NOMO-1 (cell line): ENCODE measurements at regions not wholly inside any gene's neighbourhood (a gene's known extent, or its start where the extent isn't known, plus 50 kb on each side); places are given as distances from the start of the nearest gene placed in this dataset.
"Not testable (repeated sequence)": the region's sequence is repeated elsewhere in the genome, so short reads cannot be mapped to it uniquely, and the experiment has no call there.

ENCODE experiments used
- DNase-seq, 2 experiments: peaks; one replicate each; lab custom pipeline; 2025; ENCODE audit not compliant: unreplicated experiment in 2 of 2; lab: John Stamatoyannopoulos, UW

DNA sequence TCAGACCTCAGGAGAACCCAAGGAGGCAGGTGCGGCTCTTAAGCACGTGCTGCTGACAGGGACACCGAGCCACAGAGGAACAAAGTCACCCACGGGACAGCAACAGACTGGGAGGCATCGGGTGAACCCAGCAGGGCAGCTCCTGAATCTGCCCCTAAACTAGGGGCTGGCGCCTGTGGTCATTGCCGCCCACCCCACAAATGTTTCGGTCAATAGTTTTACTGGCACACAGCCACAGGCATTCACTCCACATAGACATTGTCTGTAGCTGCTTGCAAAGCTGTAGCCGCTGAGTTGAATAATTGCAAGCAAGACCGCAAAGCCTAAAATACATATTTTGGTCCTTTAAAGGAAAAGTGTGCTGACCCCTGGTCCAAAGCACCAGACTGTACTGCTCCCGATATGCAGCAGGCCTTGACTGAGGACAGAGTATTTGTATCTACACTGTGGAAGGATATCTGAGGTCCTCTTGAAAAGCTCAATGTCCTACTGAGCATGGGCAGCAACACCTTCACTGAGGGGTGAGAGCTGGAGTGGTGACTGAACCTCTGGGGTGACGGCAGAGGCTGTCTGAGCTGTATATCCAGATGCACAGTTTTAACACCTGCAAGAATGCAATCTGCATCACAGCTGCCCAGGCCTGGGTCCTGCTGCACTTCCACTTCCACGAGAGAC is 310.3 kb downstream of the THBS2 start:
- no peak for DNase-seq

DNA sequence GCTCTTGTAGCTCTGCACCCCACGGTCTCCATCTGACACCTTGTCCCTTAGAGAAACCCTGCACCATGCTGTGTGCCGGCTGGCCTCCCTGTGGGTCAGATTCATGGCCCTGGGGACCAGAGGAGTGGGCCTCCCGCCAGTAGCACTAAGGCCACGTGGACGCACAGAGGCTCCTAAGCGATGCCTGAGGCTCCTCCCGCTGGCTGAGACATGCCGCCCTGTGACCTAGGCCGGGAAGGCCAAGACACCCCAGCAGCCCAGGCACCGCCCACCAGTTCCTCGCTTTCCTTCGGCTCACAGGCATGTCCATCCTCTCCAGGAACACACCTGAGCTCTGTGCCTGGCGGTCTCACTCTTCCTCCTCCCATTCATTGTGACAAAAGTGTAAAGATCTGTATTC is 311.0 kb downstream of the THBS2 start:
- DNase-seq, result no peak

DNA sequence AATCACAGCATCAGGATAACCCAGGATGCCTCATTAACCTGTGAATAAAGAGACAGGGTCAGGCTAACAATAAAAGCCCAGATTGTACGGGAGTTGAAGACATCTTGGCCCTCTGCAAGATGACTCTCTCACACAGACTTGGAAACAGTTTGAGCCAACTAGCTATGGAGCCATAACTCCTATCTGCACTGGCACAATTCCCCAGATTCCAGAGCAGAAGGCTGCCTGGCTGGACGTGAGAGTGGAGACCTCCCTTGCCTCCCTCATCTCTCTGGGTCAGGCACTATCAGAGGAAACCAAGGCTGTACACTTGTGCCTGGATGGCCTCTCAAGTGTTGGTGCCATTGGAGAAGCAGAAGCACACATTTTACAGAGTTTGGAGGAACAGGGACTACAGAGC is 312.6 kb downstream of the THBS2 start:
- DNase-seq, result no peak

DNA sequence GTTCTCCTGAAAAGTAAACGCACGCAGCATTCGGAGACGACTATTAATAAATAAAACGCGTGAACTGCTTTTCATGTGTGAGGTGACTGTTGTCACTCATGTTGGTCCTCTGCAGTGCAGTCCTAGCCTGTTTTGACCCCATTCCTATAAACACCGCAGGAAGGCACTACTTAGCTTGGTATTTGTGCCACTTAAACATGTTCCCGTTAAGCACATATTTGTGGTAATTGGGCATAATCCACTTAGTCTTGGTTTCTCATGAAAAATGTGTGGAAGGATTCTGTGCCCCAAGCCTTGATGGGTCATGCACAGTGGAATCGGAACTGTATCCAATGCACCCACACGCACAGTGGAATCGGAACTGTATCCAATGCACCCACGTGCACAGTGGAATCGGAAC is 313.9 kb downstream of the THBS2 start:
- DNase-seq, result no peak

DNA sequence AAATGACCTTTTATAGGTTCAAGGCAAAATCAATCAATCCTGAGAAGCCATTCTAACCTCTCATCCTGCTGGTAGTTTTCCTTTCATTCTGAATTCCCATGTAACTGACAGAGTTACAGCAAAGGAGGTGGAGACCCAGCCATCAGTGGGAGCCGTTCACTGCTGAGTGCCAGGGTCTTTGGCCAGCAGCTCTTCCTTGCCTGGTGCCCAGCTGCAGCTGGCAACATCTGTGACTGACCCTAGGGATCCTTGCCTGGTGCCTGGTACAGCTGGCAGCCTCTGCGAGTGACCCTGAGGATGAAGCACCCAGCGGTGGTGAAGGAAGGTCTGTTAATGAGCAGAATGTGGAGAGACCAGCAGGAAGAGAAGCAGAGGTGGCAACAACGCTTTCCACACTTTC is 314.6 kb downstream of the THBS2 start:
- DNase-seq, result no peak

DNA sequence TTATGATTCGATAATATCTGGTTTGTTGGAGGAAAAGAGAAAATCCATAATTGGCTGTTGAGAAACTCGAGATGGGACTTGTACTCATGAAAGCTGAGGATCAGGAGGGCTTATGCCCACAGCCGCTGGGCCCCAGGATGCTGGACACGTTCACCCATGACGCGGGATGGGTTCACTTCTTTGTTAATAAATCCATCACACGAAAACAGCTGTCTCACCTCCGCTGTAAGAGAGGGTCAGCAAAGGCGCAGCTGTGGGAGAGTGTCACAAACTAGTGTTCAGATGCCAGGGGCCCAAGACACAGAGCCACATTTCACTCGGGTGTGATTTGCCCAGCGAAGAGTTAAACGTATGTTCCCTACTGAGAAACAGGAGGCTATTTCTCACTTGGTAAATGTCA is 315.1 kb downstream of the THBS2 start:
- DNase-seq, result no peak

DNA sequence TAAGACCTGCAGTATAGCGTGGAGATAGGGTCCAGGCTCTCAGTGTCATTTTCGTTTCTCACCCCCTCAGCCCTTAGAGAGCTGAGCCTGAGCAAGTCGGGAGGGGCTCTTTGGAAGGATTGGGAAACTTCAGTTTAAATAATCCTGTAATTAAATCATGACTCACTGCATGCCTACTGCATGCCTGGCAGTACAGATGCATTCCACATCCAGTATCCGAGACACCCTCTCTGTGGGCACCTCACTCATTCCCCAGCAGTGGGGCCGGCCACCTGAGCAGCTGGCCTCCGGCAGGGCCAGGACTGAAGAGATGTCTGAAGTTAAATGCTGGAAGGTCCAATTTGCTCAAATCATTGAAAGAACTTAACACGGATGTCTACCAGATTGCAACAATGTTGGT is 316.6 kb downstream of the THBS2 start:
- DNase-seq, result no peak

DNA sequence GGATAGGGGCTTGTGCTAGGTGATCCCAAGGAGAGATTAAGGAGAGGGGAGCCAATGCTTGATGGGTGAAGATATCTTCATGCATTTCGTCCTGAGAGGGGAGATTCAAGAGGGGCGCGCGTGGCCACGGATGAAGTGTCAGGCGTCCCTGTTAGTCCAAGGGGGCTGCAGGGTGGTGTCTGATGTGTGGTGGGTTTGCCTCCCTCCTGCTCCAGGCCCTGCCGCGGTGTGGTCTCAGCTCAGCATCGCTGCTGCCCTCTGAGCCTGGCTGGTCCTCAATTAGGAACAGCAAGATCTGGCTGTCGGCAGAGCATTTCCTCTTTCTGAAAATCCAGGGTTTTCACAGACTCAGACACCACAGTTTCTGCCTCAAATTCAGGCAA is 318.0 kb downstream of the THBS2 start:
- DNase-seq, result no peak

DNA sequence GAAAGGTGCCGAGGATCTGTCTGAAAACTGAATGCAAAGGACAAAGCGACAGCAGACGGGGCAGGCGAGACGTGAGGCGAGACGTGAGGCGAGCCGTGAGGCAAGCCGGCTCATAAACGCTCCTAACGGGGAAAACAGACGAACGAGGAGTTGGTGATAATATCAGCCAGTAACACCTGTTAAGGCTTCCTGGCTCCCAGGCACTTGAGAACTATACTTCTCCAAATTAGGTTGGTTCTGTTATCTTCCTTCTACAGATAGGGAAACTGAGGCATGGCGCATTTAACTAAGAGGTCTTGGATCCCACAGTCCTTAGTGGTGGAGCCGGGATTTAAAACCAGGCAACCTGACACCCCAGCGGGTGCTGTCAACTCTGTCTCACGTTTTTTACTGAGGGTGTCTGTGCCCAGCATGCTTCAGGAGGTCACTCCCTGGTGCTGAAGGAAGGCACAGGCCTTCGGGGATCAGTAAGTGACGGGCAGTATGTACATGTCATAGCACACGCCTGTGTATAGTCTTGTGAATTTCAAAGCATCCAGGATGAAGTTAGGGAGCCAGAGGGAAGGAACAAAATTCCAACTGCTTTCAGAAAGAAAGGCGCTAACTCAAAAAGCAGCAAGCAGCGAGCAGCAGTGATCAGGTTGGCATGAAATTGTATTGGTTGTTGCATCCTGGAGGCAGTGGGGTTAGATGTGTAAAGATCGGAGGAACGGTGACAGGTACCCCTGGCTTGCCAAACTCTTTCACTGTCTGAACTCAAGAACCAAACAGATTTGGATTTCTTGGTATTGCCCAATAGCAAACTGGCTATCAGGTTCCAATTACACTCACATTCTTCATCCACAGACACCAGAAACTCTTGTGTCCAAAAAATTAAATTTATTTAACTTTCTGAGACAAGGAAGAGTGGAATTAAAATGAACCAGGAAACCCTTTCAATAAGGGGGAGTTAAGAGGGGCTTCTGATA is 318.7 kb downstream of the THBS2 start:
- no peak for DNase-seq

DNA sequence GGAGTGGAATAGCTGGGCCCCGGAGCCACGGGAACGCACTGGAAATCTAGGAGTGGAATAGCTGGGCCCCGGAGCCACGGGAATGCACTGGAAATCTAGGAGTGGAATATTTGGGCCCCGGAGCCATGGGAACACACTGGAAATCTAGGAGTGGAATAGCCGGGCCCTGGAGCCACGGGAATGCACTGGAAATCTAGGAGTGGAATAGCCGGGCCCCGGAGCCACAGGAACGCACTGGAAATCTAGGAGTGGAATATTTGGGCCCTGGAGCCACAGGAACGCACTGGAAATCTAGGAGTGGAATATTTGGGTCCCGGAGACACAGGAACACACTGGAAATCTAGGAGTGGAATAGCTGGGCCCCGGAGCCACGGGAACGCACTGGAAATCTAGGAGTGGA is 321.5 kb downstream of the THBS2 start:
- not testable (repeated sequence) for DNase-seq

DNA sequence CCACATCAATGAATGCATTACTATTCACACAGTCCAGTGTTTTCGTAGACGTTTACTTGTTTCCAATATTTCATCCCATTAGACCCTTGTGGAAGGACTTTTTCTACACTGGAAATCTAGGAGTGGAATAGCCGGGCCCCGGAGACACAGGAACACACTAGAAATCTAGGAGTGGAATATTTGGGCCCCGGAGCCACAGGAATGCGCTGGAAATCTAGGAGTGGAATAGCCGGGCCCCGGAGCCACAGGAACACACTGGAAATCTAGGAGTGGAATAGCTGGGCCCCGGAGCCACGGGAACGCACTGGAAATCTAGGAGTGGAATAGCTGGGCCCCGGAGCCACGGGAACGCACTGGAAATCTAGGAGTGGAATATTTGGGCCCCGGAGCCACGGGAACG is 322.6 kb downstream of the THBS2 start:
- DNase-seq, result not testable (repeated sequence)

DNA sequence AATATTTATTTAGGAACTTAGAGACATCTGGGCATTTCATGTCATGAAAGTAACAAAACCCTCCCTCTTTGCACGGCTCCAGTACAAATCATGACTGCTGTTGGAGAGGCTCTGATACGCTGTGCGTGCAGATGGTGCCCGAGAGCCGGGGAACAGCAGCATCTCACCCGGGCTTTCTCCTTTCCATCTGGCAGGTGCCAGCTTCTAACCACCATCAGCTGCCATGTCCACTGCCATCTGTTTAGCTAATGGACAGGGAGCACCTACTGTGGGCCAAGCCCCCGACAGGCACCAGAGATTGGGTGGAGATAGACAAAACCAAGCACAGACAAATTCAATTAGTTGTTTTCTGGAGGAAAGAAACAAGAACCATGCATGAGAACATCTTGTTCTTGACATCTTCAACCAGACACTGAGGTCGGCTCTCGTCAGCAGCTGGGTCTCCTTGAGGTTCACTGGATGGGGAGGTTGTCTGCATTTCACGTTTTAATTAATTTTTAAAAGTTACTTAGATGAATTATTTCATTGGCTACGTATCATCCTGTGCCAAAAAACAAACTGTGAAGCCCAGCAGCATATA is 323.7 kb downstream of the THBS2 start:
- DNase-seq, result no peak

DNA sequence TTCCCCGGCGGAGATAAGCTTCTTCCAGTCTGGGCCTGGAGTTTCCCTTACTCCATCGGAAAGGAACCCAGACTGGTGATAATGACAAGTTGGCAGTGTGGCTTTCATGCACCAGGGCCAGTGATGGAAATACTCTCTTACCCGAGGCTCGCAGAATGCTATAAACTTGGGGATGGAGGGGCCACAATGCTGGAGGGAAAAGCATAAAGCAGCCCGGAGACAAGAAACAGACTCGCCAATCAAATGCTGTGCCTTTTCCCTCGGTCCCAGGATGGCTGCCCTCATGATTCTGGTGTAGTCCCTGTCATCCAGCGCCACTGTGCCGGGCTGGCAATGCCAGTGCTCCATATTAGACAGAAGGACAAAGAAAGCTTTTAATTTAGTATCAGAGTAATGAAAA is 325.6 kb downstream of the THBS2 start:
- no peak for DNase-seq

DNA sequence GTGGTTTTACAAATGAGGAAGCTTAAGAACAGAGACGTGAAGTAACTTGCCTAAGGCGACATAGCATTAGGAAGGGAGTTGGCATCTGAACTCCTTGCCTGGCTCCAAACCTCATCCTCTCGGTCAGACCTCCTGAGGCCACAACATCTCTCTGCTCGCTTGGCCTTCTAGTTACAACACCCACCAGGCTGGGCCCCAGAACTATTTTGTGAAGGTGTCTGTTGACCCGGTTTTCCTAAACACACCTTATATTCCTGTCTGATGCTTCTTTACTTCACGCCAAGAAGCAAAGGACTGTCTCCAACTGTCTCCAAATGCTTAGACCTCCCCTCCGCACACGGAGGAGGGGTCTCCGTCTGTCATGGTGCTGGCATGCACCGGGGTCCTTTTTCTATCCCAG is 326.6 kb downstream of the THBS2 start:
- no peak for DNase-seq

DNA sequence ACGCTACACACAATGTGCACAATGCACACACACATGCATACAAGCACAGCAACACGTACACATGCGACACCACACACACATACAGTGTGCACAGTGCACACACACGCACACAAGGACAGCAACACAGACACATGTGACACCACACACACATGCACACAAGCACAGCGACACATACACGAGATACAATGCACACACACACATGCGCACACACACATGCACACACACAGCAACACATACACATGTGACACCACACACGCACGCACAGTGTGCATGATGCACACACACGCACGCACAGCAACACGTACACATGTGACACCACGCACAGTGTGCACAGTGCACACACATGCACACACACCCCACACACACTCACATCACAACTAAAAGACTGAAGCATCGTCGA is 327.3 kb downstream of the THBS2 start:
- DNase-seq, result no peak

DNA sequence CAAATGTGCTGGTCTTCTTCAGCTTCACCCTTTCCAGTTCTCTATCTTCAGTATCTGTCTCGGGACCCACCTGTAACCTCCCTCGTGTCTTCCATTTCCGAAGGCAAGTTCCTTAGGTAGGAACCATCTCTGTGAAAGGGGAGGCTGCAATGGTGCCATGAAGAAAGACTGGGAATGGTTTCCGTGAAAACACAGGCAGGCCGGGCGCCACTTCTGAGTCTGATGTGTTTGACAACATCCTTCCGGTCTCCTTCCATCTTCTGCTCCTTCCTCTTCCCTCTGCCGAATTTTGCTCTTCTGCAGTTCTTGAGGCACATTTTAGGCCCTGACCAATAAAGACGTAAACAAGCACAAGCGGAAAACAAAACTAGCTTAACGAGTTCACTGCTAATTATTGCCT is 328.0 kb downstream of the THBS2 start:
- no peak for DNase-seq

DNA sequence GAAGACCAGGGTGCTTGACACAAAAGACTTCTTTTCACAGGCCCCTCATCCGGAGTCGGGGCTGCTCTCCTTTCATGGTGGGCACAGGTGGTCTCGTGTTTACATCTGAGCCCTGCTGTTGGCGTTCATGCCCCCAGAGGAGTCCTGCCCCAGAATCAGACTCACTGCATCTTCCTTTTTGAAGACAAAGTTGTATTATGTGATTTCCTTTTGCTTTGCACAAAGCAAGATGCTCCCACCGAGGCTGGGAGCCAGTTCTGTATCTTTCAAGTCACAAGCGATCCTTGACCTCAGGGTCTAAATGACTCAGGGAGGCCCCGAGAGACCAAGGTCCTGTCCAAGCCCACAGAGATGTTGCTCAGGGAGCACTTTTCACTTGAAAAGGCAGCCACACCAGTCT is 330.5 kb downstream of the THBS2 start:
- DNase-seq, result no peak

DNA sequence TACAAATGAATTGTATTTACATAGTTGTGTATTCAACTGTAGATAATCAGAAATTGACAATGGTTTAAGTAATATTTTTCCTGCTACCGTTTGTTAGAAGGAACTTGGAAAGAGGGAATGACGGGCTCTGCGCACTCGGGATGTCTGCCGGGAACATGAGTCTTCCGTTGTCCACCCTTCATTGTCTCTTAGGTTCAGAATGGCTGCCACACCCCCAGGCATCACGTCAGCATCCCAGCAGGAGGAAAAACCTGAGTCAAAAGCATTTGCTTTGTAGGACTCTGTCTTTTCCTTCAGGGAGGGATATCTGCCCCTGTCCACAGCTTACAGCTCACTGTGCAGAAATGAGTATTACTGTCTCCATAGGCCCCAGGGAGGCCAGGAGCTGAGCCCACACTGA is 331.2 kb downstream of the THBS2 start:
- no peak for DNase-seq

DNA sequence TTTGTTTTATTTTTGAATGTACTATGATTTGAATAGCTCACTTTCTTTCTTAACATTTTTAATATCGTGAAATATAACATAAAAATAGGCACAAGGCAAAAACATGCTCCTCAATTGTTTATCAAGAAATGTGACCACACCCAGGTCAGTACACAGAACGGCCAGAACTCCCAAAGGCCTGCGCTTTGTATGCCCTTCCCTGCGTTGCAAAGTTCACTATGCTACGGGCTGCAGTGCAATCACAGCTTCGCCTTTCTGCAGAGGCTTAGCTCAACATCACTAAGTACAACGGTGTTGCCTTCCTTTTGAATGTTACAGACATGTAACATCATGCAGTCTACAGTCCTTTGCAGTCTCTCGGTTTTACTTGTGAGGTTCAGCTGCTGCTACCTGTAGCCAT is 333.4 kb downstream of the THBS2 start:
- no peak for DNase-seq

DNA sequence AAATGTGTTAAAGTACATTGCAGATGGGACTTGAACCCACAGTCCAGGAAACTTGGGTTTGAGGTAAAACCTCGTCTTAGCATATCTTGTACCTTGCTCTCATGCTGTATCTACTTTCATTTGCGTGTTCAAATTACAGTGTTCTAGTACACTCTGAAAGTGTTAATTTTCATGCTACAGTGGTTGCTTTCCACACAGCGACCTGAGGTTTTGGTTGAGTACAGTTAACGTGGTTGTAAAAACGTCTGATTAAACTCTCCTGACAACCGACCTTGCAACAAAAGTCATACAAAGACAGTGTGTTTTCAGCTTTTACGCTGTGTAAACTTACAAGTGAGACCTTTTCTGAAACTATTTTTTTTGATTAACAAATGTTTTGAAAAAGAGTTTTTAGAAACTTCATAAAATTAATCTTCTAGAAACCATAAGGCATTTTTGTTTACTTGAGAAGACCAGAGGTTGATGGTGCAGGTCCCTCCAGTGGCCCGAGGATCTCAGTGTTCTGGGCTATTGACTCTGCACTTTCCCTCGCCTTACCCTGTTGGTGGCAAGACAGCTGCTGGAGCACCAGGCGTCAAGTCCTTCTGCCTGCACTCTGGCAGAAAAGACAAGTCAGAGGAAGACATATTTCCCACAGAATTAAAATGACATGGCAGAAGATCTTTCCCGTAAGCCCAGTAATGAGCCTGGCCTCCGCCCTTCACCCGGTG is 334.0 kb downstream of the THBS2 start:
- DNase-seq, result no peak

DNA sequence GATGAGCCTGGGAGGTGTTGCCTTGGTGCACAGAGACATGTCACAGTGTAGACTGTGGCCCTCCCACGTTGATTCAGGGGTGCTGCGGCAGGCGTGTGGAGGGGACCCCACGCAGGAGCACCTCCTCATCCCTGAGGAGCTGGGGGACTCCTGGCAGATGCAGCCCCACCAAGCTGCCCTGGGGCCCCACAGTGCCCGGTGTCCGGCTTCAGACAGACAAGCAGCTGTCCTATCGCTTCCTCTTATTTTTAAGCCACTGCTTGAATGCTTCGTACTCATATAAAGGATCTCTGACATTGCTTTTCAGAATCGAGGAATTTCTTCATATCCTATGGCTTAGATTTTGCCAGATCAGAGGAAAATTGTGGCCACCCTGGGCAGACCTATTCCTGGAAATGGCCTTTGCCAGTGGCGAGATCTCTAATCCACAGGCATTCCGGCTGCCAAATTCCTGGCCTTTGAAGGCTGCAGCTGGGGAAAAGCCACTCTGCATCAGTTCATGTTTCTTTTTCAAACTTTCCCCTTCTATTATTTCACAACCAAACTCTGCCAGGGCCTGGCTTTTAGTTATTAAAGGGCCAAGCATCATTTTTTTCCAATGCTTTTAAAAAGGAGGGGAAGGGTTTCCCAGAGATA is 337.0 kb downstream of the THBS2 start:
- DNase-seq, result peak in 1 of 2 experiments; percentile 5
